Testis (tissue), 2 donors: ENCODE measurements at regions not wholly inside any gene's neighbourhood (a gene's known extent, or its start where the extent isn't known, plus 50 kb on each side); places are given as distances from the start of the nearest gene placed in this dataset.

Experiments used
- DNase-seq: peaks from one replicate; pipeline ENCODE4 v3.0.0-alpha.2; 2019
- H3K27ac ChIP-seq, 2 donors: fragments of 200-600 bp; sonication (generic); one replicate each; pipeline ENCODE4 v1.5.1; 2019
- H3K27me3 ChIP-seq: fragments of 200-600 bp; sonication (generic); one replicate; pipeline ENCODE4 v1.5.1; 2019
- H3K36me3 ChIP-seq: fragments of 200-600 bp; sonication (generic); one replicate; pipeline ENCODE4 v1.5.1; 2017; ENCODE audit warnings: low read depth; ENCODE audit errors: missing control alignments
- H3K4me1 ChIP-seq: fragments of 200-600 bp; sonication (generic); one replicate; pipeline ENCODE4 v1.5.1; 2019
- H3K4me3 ChIP-seq, 2 donors: fragments of 200-600 bp; sonication (generic); one replicate each; pipeline ENCODE4 v1.5.1; 2017 to 2019
- H3K9me3 ChIP-seq: fragments of 200-600 bp; sonication (generic); one replicate; pipeline ENCODE4 v1.5.1; 2017
- CTCF ChIP-seq, 3 experiments: fragments of 450-650 bp in 2 of 3; fragments of 200-600 bp in 1 of 3; sonication (generic) in 1 of 3; IDR thresholded peaks; one replicate each; pipeline ENCODE4 v1.5.1; 2016 to 2019; ENCODE audit warnings: antibody characterized with exemption in 3 of 3, mild to moderate bottlenecking in 2 of 3, moderate library complexity in 1 of 3
- POLR2A ChIP-seq: fragments of 450-650 bp; IDR thresholded peaks from one replicate; pipeline ENCODE4 v1.6.1; 2017; ENCODE audit warnings: antibody characterized with exemption, mild to moderate bottlenecking, moderate library complexity
- WGBS, 2 donors: methylation state at CpG; one replicate each; pipeline ENCODE4 v1.1.5; 2018; 5-methylcytosine and 5-hydroxymethylcytosine counted together
- intact Hi-C: fragments of 100-400 bp; cut with DNase I; formaldehyde crosslinking; loops from one replicate; pipeline ENCODE4 v1.15.1; 2023; ENCODE audit warnings: low total_unique reads

GRCh38 chr13:27691207-27691606, 69.5 kb downstream of the POLR1D start:
- intact Hi-C loops: no loop called here

GRCh38 chr13:27696731-27697130, 75.0 kb downstream of the POLR1D start:
- TF ChIP-seq CTCF (IDR thresholded peaks at IDR 0.05): no peak
- intact Hi-C loops: no loop called here

More at GRCh38 chr13:27691207-27691606, 69.5 kb downstream of the POLR1D start:
- Histone ChIP-seq H3K4me3 (no peak overlapping the region), H3K9me3 (no peaks in the 10 kb centered on the region), H3K4me1 (no peaks in the 10 kb centered on the region), H3K27me3 (no peaks in the 10 kb centered on the region), H3K36me3 (no peaks in the 10 kb centered on the region), H3K27ac (no peak overlapping the region)
- 80 to 85% methylated on average over 3 of the region's 3 CpGs for WGBS, 2 donors
- no peak for DNase-seq
- TF ChIP-seq POLR2A (no peak), CTCF (IDR thresholded peaks at IDR 0.05) (no peak)

GRCh38 chr13:27699952-27700351, 78.3 kb downstream of the POLR1D start:
- H3K4me3 ChIP-seq: no peak overlapping the region
- WGBS, 2 donors: 82% methylated on average over 4 of the region's 4 CpGs
- intact Hi-C loops: no loop called here
- H3K9me3 ChIP-seq: no peaks in the 10 kb centered on the region
- H3K36me3 ChIP-seq: no peaks in the 10 kb centered on the region
- no peak for DNase-seq
- H3K27ac ChIP-seq: no peak overlapping the region
- TF ChIP-seq POLR2A: no peak
- TF ChIP-seq CTCF (IDR thresholded peaks at IDR 0.05): no peak
- H3K27me3 ChIP-seq: no peaks in the 10 kb centered on the region
- H3K4me1 ChIP-seq: no peaks in the 10 kb centered on the region

More at GRCh38 chr13:27696731-27697130, 75.0 kb downstream of the POLR1D start:
- Histone ChIP-seq H3K27ac (no peak overlapping the region), H3K36me3 (no peaks in the 10 kb centered on the region), H3K4me3 (no peak overlapping the region), H3K27me3 (no peaks in the 10 kb centered on the region), H3K9me3 (no peaks in the 10 kb centered on the region), H3K4me1 (no peaks in the 10 kb centered on the region)
- no peak for DNase-seq
- 49 to 71% methylated on average over 3 of the region's 3 CpGs for WGBS, 2 donors

- H3K4me3 ChIP-seq: no peak overlapping the region
- no peaks in the 10 kb centered on the region for H3K9me3 ChIP-seq
- 89 to 90% methylated on average over 2 of the region's 2 CpGs for WGBS, 2 donors
Measured at GRCh38 chr13:27704681-27705080, 83.0 kb downstream of the POLR1D start.

More at GRCh38 chr13:27704681-27705080, 83.0 kb downstream of the POLR1D start:
- TF ChIP-seq POLR2A (no peak), CTCF (IDR thresholded peaks at IDR 0.05) (no peak)
- Histone ChIP-seq H3K36me3 (no peaks in the 10 kb centered on the region), H3K27me3 (no peaks in the 10 kb centered on the region), H3K4me1 (no peaks in the 10 kb centered on the region), H3K27ac (no peak overlapping the region)
- no peak for DNase-seq
- intact Hi-C loops: no loop called here
